GM11168 (cell line): ENCODE measurements at regions not wholly inside any gene's neighbourhood (a gene's known extent, or its start where the extent isn't known, plus 50 kb on each side); places are given as distances from the start of the nearest gene placed in this dataset.

Experiments used
- in situ Hi-C: fragments of 300-500 bp; cut with MboI; formaldehyde crosslinking; loops from one replicate; pipeline ENCODE4 v1.12.0; 2022; ENCODE audit warnings: low sequenced_read_pairs; ENCODE audit not compliant: unreplicated experiment

- in situ Hi-C loops, result no loop called here
These were observed 386.5 kb upstream of the PFKP start for GRCh38 chr10:2680821-2681220.

- in situ Hi-C loops, result no loop called here
These were observed 387.7 kb upstream of the PFKP start for GRCh38 chr10:2679646-2680045.

DNA sequence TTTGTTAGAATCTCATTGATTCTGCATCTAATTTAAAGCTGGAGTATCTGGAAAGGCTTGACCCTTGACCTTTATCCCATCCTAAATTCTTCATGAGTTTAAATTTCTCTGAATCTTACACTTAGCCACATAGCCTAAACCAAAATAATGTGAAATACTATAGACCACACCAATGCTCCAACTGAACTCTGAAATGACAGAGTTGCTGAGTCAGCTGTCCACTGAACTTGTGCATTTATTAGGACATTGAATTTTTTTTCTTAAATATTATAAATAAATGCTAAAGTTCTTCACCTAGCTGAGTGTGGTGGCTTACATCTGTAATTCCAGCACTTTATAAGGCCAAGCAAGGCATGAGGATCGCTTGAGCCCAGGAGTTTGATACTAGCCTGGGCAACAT, 390.9 kb upstream of the PFKP start:
- in situ Hi-C loops, result no loop called here

DNA sequence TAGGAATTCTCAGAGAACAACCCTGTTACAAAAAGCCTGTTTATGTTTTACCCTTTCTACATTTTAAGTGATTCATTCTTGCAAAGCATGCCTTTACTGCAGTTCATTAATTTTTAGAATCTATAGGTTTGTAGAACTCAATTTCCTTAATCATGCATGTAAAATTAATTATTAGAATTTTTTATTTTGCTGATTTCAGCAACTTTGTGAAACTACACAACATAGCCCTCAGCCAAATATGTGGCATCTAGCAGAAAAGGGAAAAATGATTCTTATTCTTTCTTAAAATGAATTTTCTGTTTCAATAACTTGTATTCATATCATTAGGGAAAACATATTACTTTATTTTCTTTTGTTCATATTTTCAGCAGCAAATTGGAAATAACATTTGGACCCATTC, 392.9 kb upstream of the PFKP start:
- in situ Hi-C loops, result no loop called here

DNA sequence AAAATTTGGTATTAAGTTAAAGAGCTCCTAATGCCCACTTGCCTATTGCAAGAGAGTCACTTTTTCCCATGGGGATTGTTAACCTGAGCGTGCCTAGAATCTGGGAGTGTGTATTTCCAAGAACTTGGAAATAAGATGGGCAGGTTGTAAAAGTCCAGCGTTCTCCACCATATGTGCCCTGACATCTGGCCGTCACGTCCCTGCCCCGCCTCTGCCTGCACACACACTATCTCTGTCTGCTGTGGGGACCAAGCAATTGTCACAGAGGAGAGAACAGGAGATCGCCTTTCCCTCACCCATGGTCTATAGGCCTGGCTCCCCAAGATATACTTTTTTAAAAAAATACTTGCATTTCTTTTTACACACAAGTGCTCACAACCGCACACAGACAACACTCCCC, 396.5 kb upstream of the PFKP start:
- in situ Hi-C loops, result no loop called here

DNA sequence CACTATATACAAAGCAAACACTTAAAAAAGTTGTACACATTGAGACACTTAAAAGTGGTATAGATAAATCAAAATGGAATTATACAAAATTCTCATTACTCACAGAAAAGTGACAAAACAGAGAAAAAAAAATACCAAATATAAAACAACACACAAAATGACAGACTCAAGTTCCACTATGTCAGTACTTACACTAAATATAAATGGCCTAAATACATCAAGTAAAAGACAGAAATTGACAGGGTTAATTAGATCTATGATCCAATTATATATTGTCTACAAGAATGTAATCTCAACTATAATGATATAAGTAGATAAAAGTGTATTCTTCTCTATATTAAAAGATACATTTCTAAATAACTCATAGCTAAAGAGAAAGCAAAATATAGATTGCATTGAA, 401.6 kb upstream of the PFKP start:
- in situ Hi-C loops, result no loop called here

- in situ Hi-C loops, result no loop called here
These were observed 407.1 kb upstream of the PFKP start for GRCh38 chr10:2660276-2660675.

GRCh38 chr10:2659660-2660209, 407.6 kb upstream of the PFKP start:
- in situ Hi-C loops, result no loop called here

GRCh38 chr10:2658780-2659179, 408.6 kb upstream of the PFKP start:
- in situ Hi-C loops, result no loop called here

DNA sequence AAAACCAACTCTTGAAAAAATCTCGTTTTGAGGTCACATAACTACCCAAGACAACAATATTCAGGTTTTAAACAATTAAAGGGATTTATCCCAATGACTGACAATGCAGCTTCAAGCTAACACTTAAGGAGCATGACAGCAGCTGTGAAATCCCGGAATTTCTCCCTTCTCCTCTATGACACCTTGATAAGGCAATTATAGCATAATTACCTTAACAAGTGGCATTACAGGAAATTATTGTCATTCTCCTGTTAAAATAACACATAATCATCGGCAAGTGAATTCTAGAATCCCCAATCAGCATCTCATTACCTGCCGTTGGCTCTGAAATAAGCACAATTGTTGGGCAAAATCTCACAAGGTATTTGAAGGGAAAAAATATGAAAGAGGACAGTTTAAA, 417.0 kb upstream of the PFKP start:
- in situ Hi-C loops, result no loop called here

DNA sequence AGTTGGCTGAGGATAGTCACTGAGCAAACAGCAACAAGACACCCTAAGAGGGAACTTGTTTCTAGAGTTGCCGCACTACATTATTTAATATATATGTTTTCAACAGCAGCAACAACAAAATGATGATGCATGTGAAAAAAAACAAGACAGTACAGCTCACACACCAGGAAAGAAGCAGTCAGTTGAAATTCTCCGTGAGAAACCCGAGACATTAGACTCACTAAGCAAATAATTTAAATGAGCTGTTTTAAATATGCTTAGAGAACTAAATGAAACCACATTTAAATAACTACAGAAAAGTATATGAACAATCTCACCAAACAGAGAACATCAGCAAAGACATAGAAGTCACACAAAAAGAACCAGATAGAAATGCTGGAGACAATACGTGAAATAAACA, 426.3 kb upstream of the PFKP start:
- in situ Hi-C loops, result no loop called here

- in situ Hi-C loops, result no loop called here
These were observed 433.7 kb upstream of the PFKP start for GRCh38 chr10:2633630-2634029.

GRCh38 chr10:2631557-2632205, 435.7 kb upstream of the PFKP start:
- in situ Hi-C loops, result no loop called here

- in situ Hi-C loops, result no loop called here
These were observed 438.6 kb upstream of the PFKP start for GRCh38 chr10:2628705-2629104.

DNA sequence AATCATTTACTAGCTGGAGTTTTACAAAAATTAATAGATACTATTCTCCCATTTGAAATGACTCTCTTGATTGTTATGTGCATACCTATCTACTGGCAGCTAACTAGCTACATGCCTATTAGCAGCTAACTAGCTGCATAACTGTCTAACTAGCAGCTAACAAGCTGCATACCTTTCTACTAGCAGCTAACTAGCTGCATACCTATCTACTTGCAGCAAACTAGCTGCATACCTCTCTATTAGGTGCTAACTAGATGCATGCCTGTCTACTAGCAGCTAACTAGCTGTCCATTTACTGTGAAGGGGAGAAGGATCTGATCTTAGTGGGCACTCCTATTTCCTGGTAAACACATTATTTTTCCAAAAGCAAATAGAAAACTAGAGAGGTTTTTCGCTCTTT, 439.4 kb upstream of the PFKP start:
- in situ Hi-C loops, result no loop called here

GRCh38 chr10:2625094-2625493, 442.3 kb upstream of the PFKP start:
- in situ Hi-C loops, result no loop called here

GRCh38 chr10:2623675-2624274, 443.6 kb upstream of the PFKP start:
- in situ Hi-C loops, result no loop called here

- in situ Hi-C loops, result no loop called here
These were observed 446.4 kb upstream of the PFKP start for GRCh38 chr10:2620827-2621521.

GRCh38 chr10:2619916-2620315, 447.4 kb upstream of the PFKP start:
- in situ Hi-C loops, result no loop called here

- in situ Hi-C loops, result no loop called here
These were observed 447.9 kb upstream of the PFKP start for GRCh38 chr10:2619472-2619871.

DNA sequence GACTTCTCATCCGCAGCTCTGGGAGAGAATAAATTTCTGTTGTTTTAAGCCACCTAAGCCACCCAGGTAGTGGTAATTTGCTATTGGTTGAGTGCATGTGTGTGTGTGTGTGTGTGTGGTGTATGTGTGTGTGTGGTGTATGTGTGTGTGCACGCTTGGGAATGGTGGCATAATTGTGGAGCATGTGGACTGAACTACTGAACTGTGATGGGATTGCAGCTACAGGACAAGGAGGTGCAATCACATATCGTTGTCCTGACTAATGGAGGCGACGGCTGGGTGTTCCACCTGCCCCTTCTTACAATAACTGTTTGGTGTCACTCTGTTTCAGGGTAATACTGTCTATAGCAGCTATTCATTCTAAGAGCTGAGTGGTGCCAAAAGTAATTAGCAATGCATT, 448.7 kb upstream of the PFKP start:
- in situ Hi-C loops, result no loop called here

DNA sequence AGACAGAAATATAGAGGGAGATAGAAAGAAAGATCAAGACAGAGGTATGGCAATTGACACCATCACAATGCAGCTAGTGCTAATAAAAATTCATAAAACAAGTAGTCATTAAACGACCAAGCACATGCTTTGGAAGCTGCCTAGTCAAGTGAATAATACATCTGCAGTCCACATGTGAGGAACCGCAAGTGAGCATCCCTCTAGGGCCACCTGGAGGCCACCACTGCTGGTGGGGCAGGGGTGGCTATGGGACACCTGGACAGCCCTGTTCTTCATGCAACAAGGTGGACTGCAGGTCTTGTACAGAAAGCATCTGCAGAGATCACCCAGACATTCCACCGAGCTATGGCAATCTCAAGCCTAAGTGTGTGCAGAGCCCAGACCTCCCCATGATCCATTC, 451.1 kb upstream of the PFKP start:
- in situ Hi-C loops, result no loop called here
